Activated T-helper 2 cell treated with anti-CD3 and anti-CD28 coated beads, Interferon-gamma antibody, Interleukin-2, Interleukin-4, amounts not matched to agents 10 μg/mL and 5 μg/mL and 100 μg/mL, durations not matched to agents 14 hours and 24 hours and 36 hours (primary cell): ENCODE measurements at regions not wholly inside any gene's neighbourhood (a gene's known extent, or its start where the extent isn't known, plus 50 kb on each side); places are given as distances from the start of the nearest gene placed in this dataset.

Experiments
- DNase-seq: peaks from one replicate; pipeline ENCODE4 v3.0.0; 2021; ENCODE audit warnings: low spot score
- H3K27ac Mint-ChIP-seq: one replicate; pipeline ENCODE4 v1.8.0; 2021; ENCODE audit warnings: mixed read lengths
- H3K27me3 Mint-ChIP-seq: one replicate; pipeline ENCODE4 v1.8.0; 2021; ENCODE audit warnings: low read depth, mixed read lengths
- H3K36me3 Mint-ChIP-seq: one replicate; pipeline ENCODE4 v1.8.0; 2021; ENCODE audit warnings: low read depth, mixed read lengths
- H3K4me1 Mint-ChIP-seq: one replicate; pipeline ENCODE4 v1.8.0; 2021; ENCODE audit warnings: low read depth, mixed read lengths
- H3K4me3 Mint-ChIP-seq: one replicate; pipeline ENCODE4 v1.8.0; 2021; ENCODE audit warnings: low read depth, mild to moderate bottlenecking, moderate library complexity, mixed read lengths
- H3K9me3 Mint-ChIP-seq: one replicate; pipeline ENCODE4 v1.8.0; 2021; ENCODE audit warnings: mixed read lengths
- intact Hi-C: fragments of 100-400 bp; cut with micrococcal nuclease; formaldehyde crosslinking; loops from one replicate; pipeline ENCODE4 v1.15.1; 2023

DNA sequence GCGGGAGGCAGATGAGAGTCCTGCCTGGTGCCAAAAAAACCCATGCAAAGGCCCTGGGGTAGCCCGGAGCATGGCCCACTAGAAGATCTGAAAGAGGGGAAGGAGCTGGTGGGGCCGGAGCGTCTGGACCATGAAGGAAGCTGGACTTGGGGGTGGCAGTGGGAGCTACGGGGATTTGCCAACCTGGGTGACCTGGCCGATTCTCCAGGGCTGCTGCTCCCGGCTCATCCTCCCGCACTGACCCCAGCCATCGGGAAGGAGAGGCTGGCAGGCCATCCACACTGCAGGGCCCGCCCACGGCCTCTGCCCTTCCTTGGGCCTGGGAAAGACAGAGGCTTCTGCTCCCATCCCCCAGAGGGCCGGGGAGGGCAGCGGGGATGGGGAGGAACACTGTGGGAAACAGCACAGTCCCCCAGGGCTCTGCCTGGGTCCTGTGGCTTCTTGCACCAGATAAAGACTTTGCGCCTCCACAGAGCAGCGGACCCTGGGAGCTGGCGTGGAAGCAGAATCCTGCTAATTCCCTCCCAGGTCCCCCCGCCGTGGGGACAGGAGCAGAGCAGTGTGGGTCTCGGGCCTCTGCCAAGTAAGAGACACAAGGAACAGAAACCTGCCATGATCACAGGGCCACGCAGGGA, 87.1 kb upstream of the LINC01488 start:
- no peaks in the 10 kb centered on the region for H3K9me3 Mint-ChIP-seq

DNA sequence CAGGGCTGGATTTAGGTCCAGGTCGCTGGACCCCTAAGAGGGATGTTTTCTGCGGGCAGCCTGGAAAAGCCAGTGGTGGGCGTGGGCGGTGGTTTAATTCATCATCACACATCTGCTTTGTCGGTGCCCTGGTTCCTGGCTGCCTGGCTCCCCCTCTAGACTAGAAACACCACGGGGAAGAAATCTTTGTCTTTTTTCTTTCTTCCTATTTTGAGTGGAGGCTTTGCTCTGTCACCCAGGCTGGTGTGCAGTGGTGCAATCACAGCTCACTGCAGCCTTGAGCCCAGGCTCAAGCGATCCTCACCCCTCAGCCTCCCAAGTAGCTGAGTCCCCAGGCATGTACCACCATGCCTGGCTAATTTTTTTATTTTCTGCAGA, 86.6 kb upstream of the LINC01488 start:
- DNase-seq: no peak
- H3K27me3 Mint-ChIP-seq: no peaks in the 10 kb centered on the region
- intact Hi-C loops: no loop called here
- no peaks in the 10 kb centered on the region for H3K9me3 Mint-ChIP-seq
- H3K4me1 Mint-ChIP-seq: no peaks in the 10 kb centered on the region
- no peaks in the 10 kb centered on the region for H3K36me3 Mint-ChIP-seq
- no peak overlapping the region for H3K27ac Mint-ChIP-seq
- no peak overlapping the region for H3K4me3 Mint-ChIP-seq

More for the DNA sequence above, 87.1 kb upstream of the LINC01488 start:
- Mint-ChIP-seq H3K4me1 (no peaks in the 10 kb centered on the region), H3K4me3 (no peak overlapping the region), H3K36me3 (no peaks in the 10 kb centered on the region), H3K27ac (no peak overlapping the region), H3K27me3 (no peaks in the 10 kb centered on the region)
- DNase-seq: no peak
- intact Hi-C loops: no loop called here

DNA sequence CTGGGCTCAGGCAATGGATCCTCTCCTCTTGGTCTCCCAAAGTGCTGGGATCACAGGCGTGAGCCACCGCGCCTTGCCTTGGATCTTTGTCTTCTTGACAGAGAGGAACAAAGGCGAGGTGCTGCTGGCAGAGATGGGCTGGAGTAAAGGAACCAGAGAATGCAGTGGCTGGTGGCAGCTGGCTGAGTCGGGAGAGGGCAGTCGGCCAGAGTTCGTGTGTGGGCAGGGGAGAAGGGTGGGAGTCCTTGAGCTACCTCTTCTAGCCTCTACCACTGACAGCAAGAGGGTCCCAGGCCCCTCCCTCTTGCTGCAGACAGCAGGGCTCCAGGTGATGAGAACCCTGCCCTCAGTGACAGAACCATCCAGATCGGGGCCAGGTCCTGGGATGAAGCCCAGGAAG, 86.2 kb upstream of the LINC01488 start:
- H3K27me3 Mint-ChIP-seq: no peaks in the 10 kb centered on the region
- no peak overlapping the region for H3K27ac Mint-ChIP-seq
- no peak for DNase-seq
- H3K36me3 Mint-ChIP-seq: no peaks in the 10 kb centered on the region
- H3K4me3 Mint-ChIP-seq: no peak overlapping the region
- no peaks in the 10 kb centered on the region for H3K4me1 Mint-ChIP-seq
- intact Hi-C loops: no loop called here
- no peaks in the 10 kb centered on the region for H3K9me3 Mint-ChIP-seq

DNA sequence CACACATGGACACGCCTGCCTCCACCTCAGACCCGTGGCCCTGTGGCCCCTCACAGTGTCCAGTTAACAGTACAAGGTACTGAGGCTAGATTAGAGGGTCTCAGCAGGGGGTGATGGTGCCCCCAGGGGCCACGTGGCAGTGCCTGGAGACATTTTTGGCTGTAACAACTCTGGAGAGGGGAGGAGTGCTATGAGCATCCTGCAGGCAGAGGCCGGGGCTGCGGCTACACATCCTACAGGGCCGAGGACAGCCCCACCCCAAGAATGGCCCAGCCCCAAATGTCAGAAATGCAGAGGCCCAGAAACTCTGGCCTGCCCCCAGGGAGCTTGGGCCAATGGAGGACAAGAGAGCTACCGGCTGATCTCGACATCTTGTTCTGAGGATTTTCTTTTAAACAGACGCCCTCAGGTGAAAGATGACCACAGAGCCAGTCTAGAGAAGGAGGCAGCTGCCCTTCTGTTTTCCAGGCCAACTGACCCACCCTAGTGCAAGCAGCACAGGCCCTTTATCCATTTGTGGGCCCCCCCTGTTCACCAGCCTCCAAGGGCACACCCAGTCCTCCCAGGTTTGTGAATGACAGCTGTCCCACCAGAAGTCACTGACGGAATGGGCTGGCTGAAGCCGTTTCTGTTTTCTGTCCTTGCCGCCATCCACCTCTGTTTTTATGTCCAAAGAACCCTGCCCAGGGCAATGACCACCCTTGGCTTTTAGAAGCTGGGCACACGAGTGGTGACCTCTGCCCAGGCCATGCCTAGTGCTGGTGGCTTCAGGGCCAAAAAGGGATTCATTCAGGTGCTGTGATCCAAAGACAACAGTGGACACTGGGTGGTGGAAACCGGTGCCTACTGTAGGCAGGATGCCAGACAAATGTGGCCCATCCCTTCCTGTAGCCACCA, 85.2 kb upstream of the LINC01488 start:
- Mint-ChIP-seq H3K36me3 (no peaks in the 10 kb centered on the region), H3K27me3 (no peaks in the 10 kb centered on the region), H3K9me3 (no peaks in the 10 kb centered on the region), H3K4me1 (peaks cover under 1% of the 10 kb centered on the region), H3K27ac (no peak overlapping the region), H3K4me3 (no peak overlapping the region)
- intact Hi-C loops: no loop called here
- DNase-seq: no peak

DNA sequence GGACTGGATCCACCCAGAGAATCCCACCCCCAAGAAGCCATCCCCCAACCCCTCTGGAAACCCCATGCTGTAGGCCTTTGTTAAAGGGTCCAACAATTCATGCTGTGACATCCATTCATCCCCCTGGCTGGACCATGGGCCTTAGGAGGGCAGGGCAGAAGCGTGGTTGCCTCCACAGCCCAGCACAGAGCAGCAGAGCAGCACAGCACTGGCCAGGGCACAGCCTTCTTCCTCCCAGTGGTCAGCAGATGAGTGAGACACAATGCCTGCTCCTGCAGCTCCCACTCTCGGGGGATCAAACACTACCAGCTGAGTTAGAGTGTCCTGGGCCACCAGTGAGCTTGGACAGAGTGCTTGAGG, 84.5 kb upstream of the LINC01488 start:
- no peaks in the 10 kb centered on the region for H3K9me3 Mint-ChIP-seq
- intact Hi-C loops: no loop called here
- no peak overlapping the region for H3K4me3 Mint-ChIP-seq
- no peak for DNase-seq
- H3K4me1 Mint-ChIP-seq: peaks cover 4% of the 10 kb centered on the region
- H3K27ac Mint-ChIP-seq: no peak overlapping the region
- no peaks in the 10 kb centered on the region for H3K27me3 Mint-ChIP-seq
- H3K36me3 Mint-ChIP-seq: no peaks in the 10 kb centered on the region

DNA sequence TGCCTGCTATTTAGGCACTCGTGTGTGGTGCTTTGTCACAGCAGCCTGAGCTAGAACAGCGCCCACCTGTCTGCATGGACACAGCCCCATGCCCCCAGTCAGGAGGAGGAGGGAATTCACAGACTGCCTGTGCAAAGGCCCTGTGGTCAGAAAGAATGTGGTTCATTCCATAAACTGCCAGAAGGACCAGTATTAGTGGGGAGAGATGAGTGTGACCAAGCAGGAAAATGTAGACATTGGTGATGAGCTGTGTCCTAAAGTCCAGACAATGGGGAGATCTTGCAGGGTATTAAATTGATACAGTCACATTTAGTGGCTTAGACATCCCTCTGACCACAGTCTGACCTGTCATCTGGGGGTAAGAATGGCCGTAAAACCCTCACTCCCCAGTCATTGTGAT, 83.7 kb upstream of the LINC01488 start:
- H3K9me3 Mint-ChIP-seq: no peaks in the 10 kb centered on the region

DNA sequence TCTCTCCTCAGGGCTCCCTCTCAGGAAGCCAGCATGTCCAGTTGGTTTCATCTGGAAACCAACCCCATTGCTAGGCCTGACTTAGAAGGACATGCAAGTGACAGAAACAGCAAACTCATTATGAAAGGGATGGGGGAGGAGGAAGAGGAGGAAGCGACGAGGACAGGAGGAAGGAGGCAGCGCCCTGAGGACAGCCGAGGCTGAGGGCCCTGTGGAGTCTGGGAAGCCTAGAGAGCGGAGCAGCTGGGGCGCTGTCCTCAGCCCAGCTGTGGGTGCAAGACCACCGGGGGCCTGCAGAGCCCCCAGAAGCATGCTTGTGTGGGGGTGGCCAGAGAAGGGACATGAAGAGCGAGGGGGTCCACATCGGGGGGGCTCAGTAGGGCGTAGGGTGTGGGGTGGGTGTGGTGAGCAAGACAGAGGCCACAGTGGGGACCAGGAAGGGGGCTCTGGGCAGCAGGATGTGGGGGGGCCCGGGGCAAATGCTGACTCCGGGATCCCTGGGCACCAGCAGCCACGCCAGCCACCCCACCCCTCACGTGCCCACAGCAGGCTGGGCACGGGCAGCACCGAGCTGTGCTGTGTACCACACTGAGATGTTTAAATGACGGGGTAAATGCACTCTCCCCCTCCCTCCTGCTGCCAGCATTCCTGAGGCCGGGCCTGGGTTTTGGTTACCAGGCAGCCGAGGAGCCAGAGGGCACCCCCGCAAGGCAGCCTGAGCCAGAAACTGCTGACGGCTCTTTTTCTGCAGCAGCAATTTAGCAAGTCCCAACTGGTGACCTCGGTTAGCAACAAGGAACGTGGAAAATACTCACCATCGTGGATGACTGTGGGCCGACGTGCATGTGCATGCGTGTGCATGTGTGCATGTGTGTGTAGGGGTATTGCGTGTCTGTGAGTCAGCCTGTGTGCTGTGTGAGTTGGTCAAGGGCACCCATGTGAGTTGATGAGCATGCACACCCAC, 82.7 kb upstream of the LINC01488 start:
- Mint-ChIP-seq H3K9me3 (peaks cover 6% of the 10 kb centered on the region), H3K36me3 (no peaks in the 10 kb centered on the region), H3K27ac (no peak overlapping the region), H3K4me3 (no peak overlapping the region), H3K27me3 (peaks cover 9% of the 10 kb centered on the region), H3K4me1 (peaks cover 4% of the 10 kb centered on the region)
- no peak for DNase-seq
- intact Hi-C loops: no loop called here

More for the DNA sequence above, 83.7 kb upstream of the LINC01488 start:
- H3K4me1 Mint-ChIP-seq: peaks cover 4% of the 10 kb centered on the region
- H3K4me3 Mint-ChIP-seq: no peak overlapping the region
- no peaks in the 10 kb centered on the region for H3K27me3 Mint-ChIP-seq
- intact Hi-C loops: no loop called here
- H3K27ac Mint-ChIP-seq: no peak overlapping the region
- DNase-seq: no peak
- H3K36me3 Mint-ChIP-seq: no peaks in the 10 kb centered on the region

DNA sequence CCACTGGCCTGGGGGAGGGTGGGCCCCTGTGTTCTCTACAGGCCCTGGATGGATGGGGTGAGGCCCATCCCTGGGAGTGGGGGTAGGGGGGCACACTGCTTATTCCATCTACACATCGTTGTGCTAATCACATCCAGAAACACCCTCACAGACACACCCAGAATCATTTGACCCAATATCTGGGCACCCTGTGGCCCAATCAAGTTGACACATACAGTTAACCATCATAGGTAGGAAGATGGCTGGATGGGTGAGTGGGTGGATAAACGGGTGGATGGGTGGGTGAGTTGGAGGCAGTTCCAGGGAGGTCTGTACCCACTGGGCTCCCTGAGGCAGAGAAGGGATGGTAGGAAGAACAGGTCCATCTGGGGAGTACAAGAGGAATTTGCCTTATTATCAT, 81.3 kb upstream of the LINC01488 start:
- no peak for DNase-seq
- H3K9me3 Mint-ChIP-seq: peaks cover 6% of the 10 kb centered on the region
- H3K36me3 Mint-ChIP-seq: no peaks in the 10 kb centered on the region
- no peak overlapping the region for H3K27ac Mint-ChIP-seq
- H3K4me3 Mint-ChIP-seq: no peak overlapping the region
- H3K27me3 Mint-ChIP-seq: peaks cover 9% of the 10 kb centered on the region
- peaks cover 4% of the 10 kb centered on the region for H3K4me1 Mint-ChIP-seq
- intact Hi-C loops: no loop called here

DNA sequence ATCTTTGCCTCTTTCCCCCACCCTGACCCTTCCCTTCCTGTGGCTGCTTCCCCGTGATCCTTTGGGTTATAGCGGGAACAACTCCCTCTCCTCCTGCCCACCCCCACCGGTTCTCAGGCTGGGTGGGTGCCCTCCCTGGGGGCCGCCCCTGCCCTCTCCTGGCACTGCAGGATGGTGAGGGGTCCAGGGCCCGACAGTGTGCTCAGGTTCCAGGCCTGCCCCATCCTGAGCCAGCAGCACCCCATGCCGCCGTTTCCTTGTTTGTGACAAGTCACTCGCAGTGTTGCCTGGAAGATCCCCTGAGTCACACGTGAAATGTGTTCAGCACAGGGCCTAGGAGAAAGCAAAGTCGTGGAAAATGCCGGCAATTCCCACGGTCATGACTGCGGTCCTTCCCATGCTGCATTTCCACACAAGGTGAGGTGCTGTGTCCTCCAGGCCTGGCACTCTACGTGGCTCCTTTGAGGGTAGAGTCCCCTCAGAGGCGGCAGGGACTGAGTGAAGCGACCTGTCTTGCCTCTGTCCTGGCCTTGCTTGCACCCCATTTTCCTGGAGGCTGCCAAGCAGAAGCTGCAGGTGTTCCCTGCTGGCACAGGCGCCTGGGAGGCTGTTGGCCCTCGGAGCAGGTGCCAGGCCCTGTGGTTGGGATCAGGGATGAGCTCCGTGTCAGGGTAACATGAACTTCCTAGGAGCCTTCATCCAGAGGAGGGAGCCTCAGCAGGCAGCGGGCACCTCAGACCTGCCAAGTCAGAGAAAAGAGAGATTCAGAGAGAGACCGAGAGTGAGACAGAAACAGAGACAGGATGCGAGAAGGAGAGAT, 80.5 kb upstream of the LINC01488 start:
- no peaks in the 10 kb centered on the region for H3K36me3 Mint-ChIP-seq

DNA sequence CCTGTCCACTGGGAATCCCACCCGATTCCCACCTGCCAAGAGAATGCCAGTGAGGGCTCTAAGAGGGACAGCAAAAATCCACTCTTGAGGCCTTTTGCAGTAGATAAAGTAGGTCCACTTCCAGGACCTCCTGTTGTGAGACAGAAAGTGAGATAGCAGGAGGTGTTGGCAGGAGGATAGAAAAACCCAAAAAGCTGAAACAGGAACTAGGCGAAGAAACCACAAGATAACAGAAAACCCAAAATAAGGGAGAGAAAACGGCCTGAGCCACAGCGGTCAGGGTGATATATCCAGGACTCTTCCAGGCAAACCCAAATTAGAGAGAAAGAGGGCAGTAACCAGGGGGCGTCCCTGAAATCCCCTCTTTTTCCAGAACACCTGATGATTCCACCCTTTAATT, 79.7 kb upstream of the LINC01488 start:
- peaks cover 17% of the 10 kb centered on the region for H3K27me3 Mint-ChIP-seq
- H3K4me3 Mint-ChIP-seq: no peak overlapping the region
- peaks cover 7% of the 10 kb centered on the region for H3K4me1 Mint-ChIP-seq
- peaks cover 6% of the 10 kb centered on the region for H3K9me3 Mint-ChIP-seq
- intact Hi-C loops: no loop called here
- no peaks in the 10 kb centered on the region for H3K36me3 Mint-ChIP-seq
- DNase-seq: no peak
- H3K27ac Mint-ChIP-seq: no peak overlapping the region

More for the DNA sequence above, 80.5 kb upstream of the LINC01488 start:
- Mint-ChIP-seq H3K27me3 (peaks cover 12% of the 10 kb centered on the region), H3K4me1 (peaks cover 7% of the 10 kb centered on the region), H3K27ac (no peak overlapping the region), H3K9me3 (peaks cover 6% of the 10 kb centered on the region), H3K4me3 (no peak overlapping the region)
- DNase-seq: no peak
- intact Hi-C loops: no loop called here

DNA sequence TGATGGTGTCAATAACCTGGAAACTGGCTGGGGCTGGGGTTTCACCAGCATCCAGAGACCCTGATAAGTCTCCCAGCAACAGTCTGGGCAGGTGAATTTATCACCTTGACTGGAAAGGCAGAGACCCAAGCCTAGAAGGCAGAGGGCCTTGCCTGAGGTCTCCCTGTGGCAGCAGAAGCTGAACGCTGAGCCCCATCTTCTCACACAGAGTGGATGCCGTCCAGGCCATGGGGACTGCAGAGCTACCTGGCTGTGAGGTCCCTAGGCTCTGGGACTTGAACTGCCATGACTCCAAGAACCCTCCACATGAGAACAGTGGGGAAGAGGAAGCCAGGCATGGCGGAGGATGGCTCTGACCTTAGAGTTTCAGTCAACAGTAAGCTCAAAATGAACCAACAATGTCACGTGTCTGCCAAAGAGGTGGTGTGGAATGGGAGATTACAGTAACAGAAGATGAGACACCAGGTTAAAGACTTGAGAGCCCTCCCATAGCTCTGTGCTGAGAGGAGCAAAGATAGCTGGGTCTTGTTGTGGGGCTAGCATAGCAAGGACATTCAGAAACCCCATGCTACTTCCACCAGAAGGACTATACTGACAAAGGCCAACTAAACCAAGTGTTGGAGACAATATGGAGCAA, 79.1 kb upstream of the LINC01488 start:
- intact Hi-C loops: no loop called here
- H3K27me3 Mint-ChIP-seq: peaks cover 18% of the 10 kb centered on the region
- no peak for DNase-seq
- peaks cover 6% of the 10 kb centered on the region for H3K9me3 Mint-ChIP-seq
- H3K4me1 Mint-ChIP-seq: peaks cover 7% of the 10 kb centered on the region
- H3K27ac Mint-ChIP-seq: no peak overlapping the region
- no peak overlapping the region for H3K4me3 Mint-ChIP-seq
- H3K36me3 Mint-ChIP-seq: no peaks in the 10 kb centered on the region
